HUES64 (cell line): ENCODE measurements at regions not wholly inside any gene's neighbourhood (a gene's known extent, or its start where the extent isn't known, plus 50 kb on each side); places are given as distances from the start of the nearest gene placed in this dataset.
"Not testable (repeated sequence)": the region's sequence is repeated elsewhere in the genome, so short reads cannot be mapped to it uniquely, and the experiment has no call there.

Source experiments
- H3K27ac ChIP-seq: 2 replicates; pipeline ENCODE4 v1.7.0; 2013; ENCODE audit warnings: low read depth, low read length, inconsistent platforms
- H3K27me3 ChIP-seq: 2 replicates; pipeline ENCODE4 v1.6.1; 2013; ENCODE audit warnings: mild to moderate bottlenecking, low read length; ENCODE audit not compliant: insufficient read depth
- H3K36me3 ChIP-seq: 2 replicates; pipeline ENCODE4 v1.6.1; 2013; ENCODE audit warnings: mild to moderate bottlenecking, low read length; ENCODE audit not compliant: insufficient read depth
- H3K4me1 ChIP-seq: 2 replicates; pipeline ENCODE4 v1.6.1; 2013; ENCODE audit warnings: mild to moderate bottlenecking, low read length, moderate library complexity; ENCODE audit not compliant: insufficient read depth
- H3K4me3 ChIP-seq: 2 replicates; pipeline ENCODE4 v1.5.1; 2013; ENCODE audit warnings: mild to moderate bottlenecking, low read length, moderate library complexity
- H3K9ac ChIP-seq: 2 replicates; pipeline ENCODE4 v1.6.1; 2013; ENCODE audit warnings: mild to moderate bottlenecking, low read depth, low read length
- H3K9me3 ChIP-seq: 2 replicates; pipeline ENCODE4 v1.6.1; 2013; ENCODE audit warnings: low read depth, low read length; ENCODE audit not compliant: insufficient read depth
- WGBS: fragments of 150-250, 120-280 bp; methylation state at CpG from one replicate; pipeline ENCODE4 v1.1.7; 2013; ENCODE audit warnings: missing lambda C conversion rate; 5-methylcytosine and 5-hydroxymethylcytosine counted together

DNA sequence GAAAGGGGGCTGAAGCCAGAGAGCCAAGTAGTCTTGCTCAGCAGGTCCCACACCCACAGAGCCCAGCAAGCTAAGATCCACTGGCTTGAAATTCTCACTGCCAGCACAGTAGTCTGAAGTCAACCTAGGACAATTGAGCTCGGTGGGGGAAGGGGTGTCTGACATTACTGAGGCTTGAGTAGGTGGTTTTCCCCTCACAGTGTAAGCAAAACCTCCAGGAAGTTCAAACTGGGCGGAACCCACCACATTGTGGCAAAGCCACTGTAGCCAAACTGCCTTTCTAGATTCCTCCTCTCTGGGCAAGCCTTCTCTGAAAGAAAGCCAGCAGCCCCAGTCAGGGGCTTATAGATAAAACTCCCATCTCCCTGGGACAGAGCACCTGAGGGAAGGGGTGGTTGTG lies 630.9 kb upstream of the ITGA1 start:
- WGBS, result 78% methylated on average over 2 of the region's 2 CpGs

DNA sequence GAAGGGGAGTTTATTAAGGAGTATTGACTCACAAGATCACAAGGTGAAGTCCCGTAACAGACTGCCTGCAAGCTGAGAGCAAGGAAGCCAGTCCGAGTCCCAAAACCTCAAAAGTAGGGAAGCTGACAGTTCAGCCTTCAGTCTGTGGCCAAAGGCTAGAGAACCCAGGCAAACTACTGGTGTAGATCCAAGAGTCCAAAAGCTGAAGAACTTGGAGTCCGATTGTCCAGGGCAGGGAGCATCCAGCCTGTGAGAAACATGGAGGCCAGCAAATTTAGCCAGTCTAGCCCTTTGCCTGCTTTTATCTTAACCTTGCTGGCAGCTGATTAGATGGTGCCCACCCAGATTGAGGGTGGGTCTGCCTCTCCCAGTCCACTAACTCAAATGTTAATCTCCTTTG lies 621.9 kb upstream of the ITGA1 start:
- H3K36me3 ChIP-seq, H3K4me3 ChIP-seq, H3K4me1 ChIP-seq, H3K27me3 ChIP-seq, H3K27ac ChIP-seq, H3K9me3 ChIP-seq, H3K9ac ChIP-seq: not testable (repeated sequence)
- 95% methylated on average over 3 of the region's 3 CpGs for WGBS

More for the DNA sequence above, 630.9 kb upstream of the ITGA1 start:
- H3K27ac ChIP-seq, H3K27me3 ChIP-seq, H3K4me1 ChIP-seq, H3K9me3 ChIP-seq, H3K36me3 ChIP-seq, H3K4me3 ChIP-seq, H3K9ac ChIP-seq: not testable (repeated sequence)

DNA sequence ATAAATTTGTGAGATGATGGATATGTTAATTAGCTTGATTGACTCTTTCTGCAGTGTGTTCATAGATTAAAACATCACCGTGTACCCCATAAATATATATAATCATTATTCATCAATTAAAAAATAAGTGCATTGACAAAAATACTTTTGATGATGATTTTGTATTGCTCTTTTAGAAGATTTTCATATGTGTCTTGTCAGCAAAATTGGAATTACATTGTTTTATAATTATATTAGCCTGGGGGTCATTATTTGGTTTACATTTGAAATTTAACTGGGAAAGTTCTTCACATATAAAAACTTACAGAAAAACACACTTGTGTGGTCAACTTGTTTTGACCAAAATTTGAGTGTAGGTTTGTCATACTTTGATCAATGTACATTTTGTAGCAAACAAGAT lies 614.6 kb upstream of the ITGA1 start:
- Histone ChIP-seq H3K4me3 (no peak overlapping the region), H3K9ac (no peak overlapping the region), H3K36me3 (no peaks in the 10 kb centered on the region), H3K4me1 (no peaks in the 10 kb centered on the region), H3K9me3 (no peaks in the 10 kb centered on the region), H3K27me3 (no peaks in the 10 kb centered on the region), H3K27ac (no peak overlapping the region)
- WGBS, result no CpG with 5 or more reads among the region's 1 CpG

DNA sequence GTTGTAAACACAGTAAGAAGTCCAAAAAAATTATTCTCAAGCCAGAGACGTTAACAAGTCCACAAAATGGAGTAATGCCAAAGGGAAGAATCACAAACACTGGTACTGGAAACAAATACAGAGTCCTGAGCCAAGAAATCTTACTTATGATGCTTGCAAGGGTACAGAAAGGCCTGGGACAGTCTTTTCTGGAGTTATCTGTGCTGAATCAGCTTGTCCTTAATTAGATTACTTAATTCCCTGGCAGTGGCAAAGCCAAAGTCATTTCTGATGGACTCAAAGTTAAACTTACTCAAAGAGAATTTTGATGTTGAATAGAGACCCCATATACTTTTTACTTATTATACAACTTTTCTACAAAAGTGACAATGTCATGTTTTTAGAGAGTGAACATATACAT lies 610.5 kb upstream of the ITGA1 start:
- Histone ChIP-seq H3K4me1 (no peaks in the 10 kb centered on the region), H3K27ac (no peak overlapping the region), H3K27me3 (no peaks in the 10 kb centered on the region), H3K9me3 (no peaks in the 10 kb centered on the region), H3K9ac (no peak overlapping the region), H3K4me3 (no peak overlapping the region), H3K36me3 (no peaks in the 10 kb centered on the region)
- 95% methylated on average over 1 of the region's 1 CpG for WGBS

DNA sequence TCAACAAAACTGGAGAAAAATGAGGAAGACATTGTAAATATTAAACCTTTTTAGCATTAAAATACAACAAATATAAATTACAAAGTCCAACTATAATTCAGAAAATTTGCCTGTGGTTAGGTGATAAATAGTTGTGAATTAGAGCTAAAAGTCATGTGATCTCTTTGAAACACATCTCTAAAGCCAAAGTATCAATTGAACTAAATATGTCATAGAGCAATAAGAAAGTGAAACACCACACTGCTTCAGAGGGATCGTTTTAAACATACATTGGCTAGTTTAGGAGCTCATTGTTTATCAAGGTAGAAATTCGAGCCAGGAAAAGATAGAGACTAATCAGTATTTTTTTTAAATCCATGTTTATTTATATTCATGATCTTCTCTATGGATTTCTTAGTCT lies 606.3 kb upstream of the ITGA1 start:
- H3K27me3 ChIP-seq, result no peaks in the 10 kb centered on the region
- no peak overlapping the region for H3K9ac ChIP-seq
- WGBS, result 88% methylated on average over 1 of the region's 2 CpGs

DNA sequence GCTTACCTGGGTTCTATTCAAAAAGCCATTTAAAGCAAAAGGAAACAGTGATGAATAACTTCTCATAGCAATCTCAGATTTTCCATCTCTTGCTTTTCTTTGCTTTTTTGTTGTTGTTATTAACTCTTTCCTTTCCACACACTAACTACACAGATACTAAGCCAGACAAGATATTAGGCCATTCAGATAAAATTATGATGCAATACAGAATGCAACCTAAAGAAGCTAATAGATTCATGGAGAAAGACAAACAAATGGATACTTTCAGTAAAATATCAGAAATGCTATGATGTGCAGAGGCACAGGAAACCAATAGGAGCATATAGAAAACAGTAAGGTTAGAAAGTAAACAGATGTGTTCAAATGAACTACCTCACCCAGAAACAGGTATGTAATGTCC lies 597.0 kb upstream of the ITGA1 start:
- H3K9me3 ChIP-seq, result no peaks in the 10 kb centered on the region
- H3K4me3 ChIP-seq, result no peak overlapping the region
- H3K36me3 ChIP-seq, result no peaks in the 10 kb centered on the region
- no peaks in the 10 kb centered on the region for H3K4me1 ChIP-seq
- no peak overlapping the region for H3K9ac ChIP-seq
- H3K27me3 ChIP-seq, result no peaks in the 10 kb centered on the region
- H3K27ac ChIP-seq, result no peak overlapping the region

More for the DNA sequence above, 606.3 kb upstream of the ITGA1 start:
- no peaks in the 10 kb centered on the region for H3K9me3 ChIP-seq
- no peak overlapping the region for H3K4me3 ChIP-seq
- no peaks in the 10 kb centered on the region for H3K36me3 ChIP-seq
- H3K4me1 ChIP-seq, result no peaks in the 10 kb centered on the region
- no peak overlapping the region for H3K27ac ChIP-seq

DNA sequence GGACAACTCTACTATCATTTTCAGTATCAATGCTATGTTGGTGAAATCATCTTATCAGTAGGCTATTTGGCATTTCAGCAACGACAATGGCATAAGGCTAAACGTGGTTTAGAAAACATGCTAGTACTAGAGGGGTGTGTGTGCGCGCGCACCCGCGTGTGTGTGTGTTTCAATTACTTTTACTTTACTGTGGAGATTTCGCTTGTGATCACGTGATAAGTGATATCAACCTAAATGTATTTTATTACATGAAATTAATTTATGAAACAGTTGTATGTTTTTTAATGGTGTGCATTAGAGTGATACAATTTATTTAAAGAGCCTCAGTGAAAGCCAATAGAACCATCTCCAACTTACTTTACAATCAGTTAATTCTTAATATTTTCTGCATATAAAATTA lies 587.9 kb upstream of the ITGA1 start:
- Histone ChIP-seq H3K4me3 (no peak overlapping the region), H3K27me3 (no peaks in the 10 kb centered on the region), H3K9me3 (no peaks in the 10 kb centered on the region), H3K27ac (no peak overlapping the region), H3K36me3 (no peaks in the 10 kb centered on the region), H3K9ac (no peak overlapping the region), H3K4me1 (no peaks in the 10 kb centered on the region)
- 97% methylated on average over 7 of the region's 9 CpGs for WGBS

DNA sequence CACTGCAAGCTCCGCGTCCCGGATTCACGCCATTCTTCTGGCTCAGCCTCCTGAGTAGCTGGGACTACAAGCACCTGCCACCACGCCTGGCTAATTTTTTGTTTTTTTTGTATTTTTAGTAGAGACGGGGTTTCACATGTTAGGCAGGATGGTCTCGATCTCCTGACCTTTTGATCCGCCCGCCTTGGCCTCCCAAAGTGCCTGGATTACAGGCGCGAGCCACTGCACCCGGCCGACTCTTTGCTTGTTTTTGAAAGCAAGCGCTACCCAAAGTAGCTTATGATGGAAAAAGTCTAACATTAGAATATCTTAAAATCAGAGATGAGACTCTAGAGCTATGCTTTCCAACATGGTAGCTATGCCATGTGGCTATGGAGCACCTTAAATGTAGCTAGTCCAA lies 585.5 kb upstream of the ITGA1 start:
- Histone ChIP-seq H3K4me1 (no peaks in the 10 kb centered on the region), H3K9me3 (no peaks in the 10 kb centered on the region), H3K27ac (no peak overlapping the region), H3K27me3 (no peaks in the 10 kb centered on the region), H3K36me3 (no peaks in the 10 kb centered on the region), H3K9ac (no peak overlapping the region), H3K4me3 (no peak overlapping the region)
- WGBS, result 96% methylated on average over 14 of the region's 14 CpGs

DNA sequence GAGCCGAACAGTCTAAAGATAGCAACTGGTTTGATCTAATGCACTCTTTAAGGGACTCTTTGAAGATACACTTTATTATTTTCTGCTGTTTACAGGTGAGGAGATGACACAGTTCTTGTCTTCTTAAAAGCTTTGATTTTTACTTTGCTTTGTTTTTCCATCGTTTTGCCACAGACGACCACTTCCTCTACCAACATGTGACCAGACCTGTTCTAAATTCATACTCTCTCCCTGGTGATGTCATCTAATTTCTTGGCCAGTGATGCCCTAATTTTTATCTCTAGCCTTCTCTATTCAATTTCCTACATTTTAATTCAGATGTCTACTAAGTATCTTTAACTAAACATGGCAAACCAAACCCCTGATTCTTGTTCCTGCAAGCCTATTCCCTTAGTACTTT lies 583.4 kb upstream of the ITGA1 start:
- Histone ChIP-seq H3K27me3 (no peaks in the 10 kb centered on the region), H3K27ac (no peak overlapping the region), H3K9ac (no peak overlapping the region), H3K4me1 (no peaks in the 10 kb centered on the region), H3K9me3 (no peaks in the 10 kb centered on the region), H3K4me3 (no peak overlapping the region), H3K36me3 (no peaks in the 10 kb centered on the region)
- WGBS, result 89% methylated on average over 3 of the region's 3 CpGs
